ENCODE measurements at regions not wholly inside any gene's neighbourhood (a gene's known extent, or its start where the extent isn't known, plus 50 kb on each side); places are given as distances from the start of the nearest gene placed in this dataset.

GRCh38 chr3:178036451-178037144 lies 499.6 kb upstream of the KCNMB2 start:
- TF ChIP-seq, protein P1, sequence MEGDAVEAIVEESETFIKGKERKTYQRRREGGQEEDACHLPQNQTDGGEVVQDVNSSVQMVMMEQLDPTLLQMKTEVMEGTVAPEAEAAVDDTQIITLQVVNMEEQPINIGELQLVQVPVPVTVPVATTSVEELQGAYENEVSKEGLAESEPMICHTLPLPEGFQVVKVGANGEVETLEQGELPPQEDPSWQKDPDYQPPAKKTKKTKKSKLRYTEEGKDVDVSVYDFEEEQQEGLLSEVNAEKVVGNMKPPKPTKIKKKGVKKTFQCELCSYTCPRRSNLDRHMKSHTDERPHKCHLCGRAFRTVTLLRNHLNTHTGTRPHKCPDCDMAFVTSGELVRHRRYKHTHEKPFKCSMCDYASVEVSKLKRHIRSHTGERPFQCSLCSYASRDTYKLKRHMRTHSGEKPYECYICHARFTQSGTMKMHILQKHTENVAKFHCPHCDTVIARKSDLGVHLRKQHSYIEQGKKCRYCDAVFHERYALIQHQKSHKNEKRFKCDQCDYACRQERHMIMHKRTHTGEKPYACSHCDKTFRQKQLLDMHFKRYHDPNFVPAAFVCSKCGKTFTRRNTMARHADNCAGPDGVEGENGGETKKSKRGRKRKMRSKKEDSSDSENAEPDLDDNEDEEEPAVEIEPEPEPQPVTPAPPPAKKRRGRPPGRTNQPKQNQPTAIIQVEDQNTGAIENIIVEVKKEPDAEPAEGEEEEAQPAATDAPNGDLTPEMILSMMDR (IDR thresholded peaks at IDR 0.05): no peak

DNA sequence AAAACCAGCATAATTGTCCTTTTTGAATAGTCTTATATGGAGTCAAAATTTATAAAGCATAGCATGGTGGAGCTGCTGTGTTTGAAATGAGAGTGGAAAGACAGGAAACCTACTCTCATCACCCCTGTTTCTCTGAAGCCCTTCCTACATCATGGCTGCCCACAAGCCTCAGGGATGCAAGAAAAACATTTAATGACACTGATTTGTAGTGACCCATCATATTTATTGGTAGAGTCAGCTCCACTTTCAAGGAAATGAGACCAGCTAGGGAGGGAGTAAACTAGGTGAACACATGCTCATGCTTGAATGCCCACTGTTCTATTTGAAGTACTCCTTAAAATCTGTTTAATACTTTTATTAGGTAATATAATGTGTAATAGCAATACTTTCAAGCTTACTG lies 494.3 kb upstream of the KCNMB2 start:
- TF ChIP-seq, protein P1 (IDR thresholded peaks at IDR 0.05): no peak

DNA sequence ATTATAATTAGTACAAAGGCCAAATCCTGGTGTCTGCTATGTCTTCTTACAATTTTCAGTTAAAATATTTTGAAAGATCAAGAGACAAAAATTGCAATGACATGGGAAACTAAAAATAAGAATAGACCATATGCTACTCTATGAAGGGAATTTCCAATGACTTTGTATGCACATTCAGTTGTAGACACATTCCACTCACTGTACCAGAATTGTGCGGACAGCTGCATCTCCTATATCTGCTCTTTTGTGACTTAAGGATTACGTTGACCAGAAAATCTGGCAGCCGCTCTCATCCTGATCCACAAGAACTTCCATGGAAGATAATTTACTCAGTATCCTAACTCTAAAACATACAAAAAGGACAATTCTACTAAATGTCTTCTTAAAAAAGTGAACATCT lies 493.9 kb upstream of the KCNMB2 start:
- TF ChIP-seq, protein P1 (IDR thresholded peaks at IDR 0.05): no peak

DNA sequence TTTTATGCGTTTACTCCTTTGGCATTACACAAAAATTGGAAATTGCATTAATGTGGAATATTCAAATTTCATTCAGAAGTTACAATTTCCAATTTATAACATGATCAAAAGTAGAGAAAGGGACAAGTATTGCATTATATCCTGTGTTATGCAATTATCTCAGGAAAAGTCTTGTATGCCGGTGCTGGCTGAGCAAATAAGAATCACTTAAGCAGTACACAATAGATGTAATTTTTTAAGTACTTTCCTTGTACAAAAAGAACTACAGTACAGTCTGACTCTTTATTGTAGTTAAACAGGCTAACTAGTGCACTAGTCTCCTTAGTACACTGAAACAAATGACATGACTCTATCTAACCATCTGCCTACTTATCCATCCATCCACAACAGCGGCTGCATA lies 493.2 kb upstream of the KCNMB2 start:
- TF ChIP-seq, protein P1 (IDR thresholded peaks at IDR 0.05): no peak

GRCh38 chr3:178044320-178044719 lies 491.9 kb upstream of the KCNMB2 start:
- TF ChIP-seq, protein P1 (IDR thresholded peaks at IDR 0.05): no peak

GRCh38 chr3:178047496-178047895 lies 488.7 kb upstream of the KCNMB2 start:
- TF ChIP-seq, protein P1 (IDR thresholded peaks at IDR 0.05): no peak

DNA sequence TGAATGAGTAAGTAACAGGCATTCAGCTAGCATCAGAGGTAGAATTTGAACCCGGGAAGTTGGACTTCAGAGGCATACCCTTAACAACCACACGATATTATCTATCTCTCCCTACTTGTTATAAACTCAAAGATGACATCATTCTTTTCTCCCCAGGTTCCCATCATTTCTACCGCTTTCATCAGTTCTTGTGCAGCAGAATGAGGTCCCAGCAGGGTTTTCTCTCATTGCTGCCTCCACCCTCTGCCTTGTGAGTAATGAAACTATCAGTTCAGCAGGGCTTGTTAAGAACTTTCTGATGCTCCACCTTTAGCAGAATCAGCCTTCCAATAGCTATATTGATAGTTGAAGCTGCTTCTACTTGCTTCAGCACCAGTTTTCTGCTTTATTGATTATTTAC lies 487.5 kb upstream of the KCNMB2 start:
- TF ChIP-seq, protein P1 (IDR thresholded peaks at IDR 0.05): no peak

DNA sequence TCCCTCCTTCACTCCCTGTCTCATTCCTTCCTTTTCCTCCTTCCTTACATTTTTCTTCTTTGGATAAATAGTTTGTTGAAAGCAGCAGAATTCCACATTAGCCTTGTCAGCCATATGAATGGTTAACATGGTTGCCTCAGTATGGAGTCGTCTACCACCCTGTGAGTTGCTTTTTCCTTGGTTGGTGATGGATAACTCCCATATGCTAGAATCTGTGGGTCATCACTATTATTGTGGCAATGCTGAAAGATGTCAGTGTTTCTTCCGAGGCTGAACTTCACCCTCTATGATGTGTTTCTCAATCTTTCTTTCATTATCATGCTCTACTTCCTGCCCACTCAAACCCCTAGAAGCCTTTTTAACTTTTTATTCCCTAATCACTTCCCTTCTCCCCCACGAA lies 481.8 kb upstream of the KCNMB2 start:
- TF ChIP-seq, protein P1 (IDR thresholded peaks at IDR 0.05): no peak

All from LNCAP (cell line).